ENCODE measurements at regions not wholly inside any gene's neighbourhood (a gene's known extent, or its start where the extent isn't known, plus 50 kb on each side); places are given as distances from the start of the nearest gene placed in this dataset.
A peak's percentile ranks its signal among the peaks of the same experiment; 100 is the strongest.

GRCh38 chr6:27687154-27688013 lies 214.5 kb upstream of the ZNF184 start (continued):
- TF ChIP-seq DBP (CRISPR knock-in tag; IDR thresholded peaks at IDR 0.05; ENCODE audit: not compliant biosample characterization) (no peak), KLF12 (CRISPR knock-in tag; IDR thresholded peaks at IDR 0.05; ENCODE audit: borderline replicate concordance) (no peak), ARID2 (CRISPR knock-in tag; IDR thresholded peaks at IDR 0.05; ENCODE audit: borderline replicate concordance) (no peak), ZNF547 (CRISPR knock-in tag; IDR thresholded peaks at IDR 0.05) (peak; percentile 82), BHLHE40 (IDR thresholded peaks at IDR 0.05; ENCODE audit: low read length) (no peak), TFDP2 (CRISPR knock-in tag; IDR thresholded peaks at IDR 0.05) (0 out of 2 replicates have a peak, but pooled peaks have one; percentile 0), ZNF878 (CRISPR knock-in tag; IDR thresholded peaks at IDR 0.05) (no peak), ZNF615 (CRISPR knock-in tag; IDR thresholded peaks at IDR 0.05; ENCODE audit: borderline replicate concordance) (no peak), ZNF564 (CRISPR knock-in tag; IDR thresholded peaks at IDR 0.05) (no peak), ZNF788 (CRISPR knock-in tag; IDR thresholded peaks at IDR 0.05; ENCODE audit: borderline replicate concordance) (peak; percentile 65; the same call in 1 of the 2 replicates), CENPT (CRISPR knock-in tag; IDR thresholded peaks at IDR 0.05; ENCODE audit: low read depth) (no peak), ZNF629 (CRISPR knock-in tag; conservative IDR thresholded peaks at IDR 0.05) (no peak), MAFF (IDR thresholded peaks at IDR 0.05; ENCODE audit: low read depth, low read length) (no peak), TP53 (CRISPR knock-in tag; conservative IDR thresholded peaks at IDR 0.05) (no peak), KLF15 (CRISPR knock-in tag; IDR thresholded peaks at IDR 0.05; ENCODE audit: borderline replicate concordance) (no peak), POGZ (CRISPR knock-in tag; IDR thresholded peaks at IDR 0.05) (no peak; the same call in 1 of the 2 replicates), ZNF543 (CRISPR knock-in tag; IDR thresholded peaks at IDR 0.05) (no peak), LCORL (IDR thresholded peaks at IDR 0.05) (no peak), LCORL (CRISPR knock-in tag; IDR thresholded peaks at IDR 0.05) (peak; percentile 42), ZNF20 (CRISPR knock-in tag; IDR thresholded peaks at IDR 0.05) (0 out of 2 replicates have a peak, but pooled peaks have one; percentile 25), TFAP4 (IDR thresholded peaks at IDR 0.05; ENCODE audit: borderline replicate concordance, low read depth) (no peak; the same call in 1 of the 2 replicates), CREB1 (IDR thresholded peaks at IDR 0.05) (no peak), CREB1 (CRISPR knock-in tag; IDR thresholded peaks at IDR 0.05) (no peak), GFI1 (CRISPR knock-in tag; IDR thresholded peaks at IDR 0.05; ENCODE audit: borderline replicate concordance) (no peak), ZNF503 (CRISPR knock-in tag; IDR thresholded peaks at IDR 0.05) (no peak), HNRNPLL (IDR thresholded peaks at IDR 0.05; ENCODE audit: low read depth, low read length, poor library complexity, severe bottlenecking) (peak; percentile 66)

All from HepG2 (cell line).